ENCODE measurements at regions not wholly inside any gene's neighbourhood (a gene's known extent, or its start where the extent isn't known, plus 50 kb on each side); places are given as distances from the start of the nearest gene placed in this dataset.

DNA sequence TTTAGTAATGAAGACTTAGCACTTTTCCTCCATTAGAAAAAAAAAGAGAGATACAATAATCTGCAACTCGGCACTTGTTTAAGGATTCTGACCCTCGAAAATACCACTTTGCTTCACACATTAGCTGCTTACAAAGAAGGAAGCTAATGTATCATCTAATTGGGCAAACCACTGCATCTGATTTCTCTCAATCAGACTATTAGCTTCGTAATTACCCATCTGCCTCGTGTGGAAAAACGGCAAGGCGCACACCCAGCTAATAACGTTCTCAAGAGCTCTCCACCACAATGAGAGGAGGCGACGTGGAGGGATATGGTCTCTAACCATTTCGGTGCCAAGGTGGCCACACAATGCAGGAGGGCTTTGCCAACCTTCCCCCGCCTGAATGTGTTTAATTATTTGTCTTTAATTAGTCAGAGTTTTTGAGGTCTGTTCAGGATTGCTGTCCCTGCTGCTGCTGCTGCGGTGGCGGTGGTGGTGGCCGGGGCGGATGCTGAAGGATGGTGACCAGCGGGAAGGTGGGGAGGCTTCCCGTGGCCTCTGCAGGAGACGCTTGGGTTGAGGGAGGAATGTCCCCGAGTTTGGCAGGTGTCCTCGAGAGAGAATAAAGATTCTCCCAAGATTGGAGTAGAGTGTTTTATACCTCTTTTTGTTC lies 374.5 kb downstream of the RPS6KC1 start:
- Mint-ChIP-seq H3K27me3 (ENCODE audit: unreplicated experiment) (no peaks in the 10 kb centered on the region), H3K4me1 (ENCODE audit: unreplicated experiment) (no peaks in the 10 kb centered on the region), H3K4me3 (ENCODE audit: unreplicated experiment) (no peak overlapping the region), H3K27ac (ENCODE audit: unreplicated experiment) (no peak overlapping the region), H3K9me3 (ENCODE audit: unreplicated experiment) (no peaks in the 10 kb centered on the region), H3K36me3 (ENCODE audit: low read depth, unreplicated experiment) (no peaks in the 10 kb centered on the region)
- TF ChIP-seq, protein P1, sequence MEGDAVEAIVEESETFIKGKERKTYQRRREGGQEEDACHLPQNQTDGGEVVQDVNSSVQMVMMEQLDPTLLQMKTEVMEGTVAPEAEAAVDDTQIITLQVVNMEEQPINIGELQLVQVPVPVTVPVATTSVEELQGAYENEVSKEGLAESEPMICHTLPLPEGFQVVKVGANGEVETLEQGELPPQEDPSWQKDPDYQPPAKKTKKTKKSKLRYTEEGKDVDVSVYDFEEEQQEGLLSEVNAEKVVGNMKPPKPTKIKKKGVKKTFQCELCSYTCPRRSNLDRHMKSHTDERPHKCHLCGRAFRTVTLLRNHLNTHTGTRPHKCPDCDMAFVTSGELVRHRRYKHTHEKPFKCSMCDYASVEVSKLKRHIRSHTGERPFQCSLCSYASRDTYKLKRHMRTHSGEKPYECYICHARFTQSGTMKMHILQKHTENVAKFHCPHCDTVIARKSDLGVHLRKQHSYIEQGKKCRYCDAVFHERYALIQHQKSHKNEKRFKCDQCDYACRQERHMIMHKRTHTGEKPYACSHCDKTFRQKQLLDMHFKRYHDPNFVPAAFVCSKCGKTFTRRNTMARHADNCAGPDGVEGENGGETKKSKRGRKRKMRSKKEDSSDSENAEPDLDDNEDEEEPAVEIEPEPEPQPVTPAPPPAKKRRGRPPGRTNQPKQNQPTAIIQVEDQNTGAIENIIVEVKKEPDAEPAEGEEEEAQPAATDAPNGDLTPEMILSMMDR (IDR thresholded peaks at IDR 0.05; ENCODE audit: unreplicated experiment), result no peak
- DNase-seq (ENCODE audit: low spot score), result no peak

DNA sequence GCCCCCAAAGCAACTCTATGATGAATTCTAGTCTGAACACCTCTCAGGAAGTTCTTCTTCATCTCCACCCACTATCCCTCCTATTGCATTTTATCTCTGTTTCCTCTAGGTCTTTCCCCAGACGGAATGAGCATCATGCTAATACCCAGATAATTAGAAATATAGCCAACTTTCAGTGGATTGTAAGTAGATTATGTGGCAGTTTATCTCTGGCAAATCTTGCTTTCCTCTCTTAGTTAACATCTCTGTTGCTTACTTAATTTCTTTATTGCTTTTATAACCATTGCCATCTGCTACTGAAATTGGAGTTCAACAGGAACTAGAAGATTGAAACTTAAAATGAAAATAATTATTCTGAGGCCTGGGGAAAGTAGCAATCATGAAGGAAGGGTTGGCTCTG lies 378.6 kb downstream of the RPS6KC1 start:
- Mint-ChIP-seq H3K9me3 (ENCODE audit: unreplicated experiment) (no peaks in the 10 kb centered on the region), H3K36me3 (ENCODE audit: low read depth, unreplicated experiment) (no peaks in the 10 kb centered on the region), H3K27me3 (ENCODE audit: unreplicated experiment) (no peaks in the 10 kb centered on the region), H3K4me1 (ENCODE audit: unreplicated experiment) (peaks cover 3% of the 10 kb centered on the region), H3K27ac (ENCODE audit: unreplicated experiment) (no peak overlapping the region), H3K4me3 (ENCODE audit: unreplicated experiment) (no peak overlapping the region)
- TF ChIP-seq, protein P1 (IDR thresholded peaks at IDR 0.05; ENCODE audit: unreplicated experiment), result no peak
- no peak for DNase-seq (ENCODE audit: low spot score)

DNA sequence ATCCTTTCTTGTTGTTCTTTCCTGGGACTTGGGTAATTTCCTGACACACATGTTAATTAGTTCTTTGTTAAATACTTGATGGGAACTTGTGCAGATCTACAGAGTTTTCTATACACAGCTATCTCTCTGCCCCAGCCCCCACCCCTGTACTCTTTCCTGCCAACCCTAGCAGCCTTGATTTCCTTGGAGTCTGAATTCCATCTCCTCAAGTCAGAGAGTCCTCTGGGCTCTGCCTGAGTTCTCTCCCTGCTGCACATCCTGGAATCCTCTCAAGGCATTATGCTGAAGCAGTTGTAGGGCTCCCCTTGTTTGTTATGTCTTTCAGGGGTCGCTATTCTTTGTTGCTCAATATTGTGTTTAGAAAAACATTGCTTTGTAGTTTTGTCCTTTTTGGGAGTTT lies 384.7 kb downstream of the RPS6KC1 start:
- no peak for DNase-seq (ENCODE audit: low spot score)
- H3K36me3 Mint-ChIP-seq (ENCODE audit: low read depth, unreplicated experiment), result no peaks in the 10 kb centered on the region
- TF ChIP-seq, protein P1 (IDR thresholded peaks at IDR 0.05; ENCODE audit: unreplicated experiment), result no peak
- no peaks in the 10 kb centered on the region for H3K9me3 Mint-ChIP-seq (ENCODE audit: unreplicated experiment)
- H3K27ac Mint-ChIP-seq (ENCODE audit: unreplicated experiment), result no peak overlapping the region
- peaks cover 9% of the 10 kb centered on the region for H3K4me1 Mint-ChIP-seq (ENCODE audit: unreplicated experiment)
- H3K27me3 Mint-ChIP-seq (ENCODE audit: unreplicated experiment), result peaks cover 2% of the 10 kb centered on the region
- H3K4me3 Mint-ChIP-seq (ENCODE audit: unreplicated experiment), result no peak overlapping the region

DNA sequence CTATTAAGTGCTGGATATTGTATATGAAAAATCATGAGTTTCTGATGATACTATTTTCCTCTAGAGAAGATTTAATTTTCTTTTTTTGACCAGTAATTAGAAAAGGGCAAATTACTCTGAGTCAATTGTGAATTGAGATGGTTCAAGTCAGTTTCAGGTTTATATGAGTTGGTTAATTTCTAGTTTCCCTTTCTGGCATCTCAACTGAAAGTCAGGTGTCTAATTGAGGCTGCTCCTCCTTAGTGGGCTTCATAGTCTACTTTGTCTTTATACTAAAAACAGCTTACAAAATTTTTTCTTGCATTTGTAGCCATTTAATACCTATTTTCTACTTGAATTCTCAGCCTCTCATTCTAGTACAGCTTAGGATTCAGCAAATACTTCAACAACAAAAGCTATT lies 387.3 kb downstream of the RPS6KC1 start:
- Mint-ChIP-seq H3K4me3 (ENCODE audit: unreplicated experiment) (no peak overlapping the region), H3K36me3 (ENCODE audit: low read depth, unreplicated experiment) (no peaks in the 10 kb centered on the region)

DNA sequence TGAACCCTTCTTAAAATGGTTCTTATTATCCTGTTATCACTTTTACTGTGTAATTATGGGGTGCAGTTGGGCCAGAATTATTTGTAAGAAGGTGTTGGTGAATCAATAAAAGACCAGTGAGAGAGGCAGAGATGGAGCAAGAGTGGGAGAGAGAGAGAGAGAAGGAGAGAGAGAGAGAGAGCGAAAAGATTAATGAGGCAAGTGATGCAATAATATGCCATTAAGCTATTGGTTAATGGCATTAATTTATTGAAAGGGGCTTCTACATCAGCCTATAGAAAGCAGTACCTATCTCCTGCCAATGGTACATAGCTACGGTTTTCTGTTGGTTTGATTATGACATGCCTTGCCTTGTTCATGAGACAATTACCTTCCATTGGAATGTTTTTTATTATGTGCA lies 388.7 kb downstream of the RPS6KC1 start:
- H3K4me1 Mint-ChIP-seq (ENCODE audit: unreplicated experiment), result peaks cover 6% of the 10 kb centered on the region

More for the DNA sequence above, 387.3 kb downstream of the RPS6KC1 start:
- DNase-seq (ENCODE audit: low spot score), result no peak
- Mint-ChIP-seq H3K27me3 (ENCODE audit: unreplicated experiment) (peaks cover 2% of the 10 kb centered on the region), H3K9me3 (ENCODE audit: unreplicated experiment) (no peaks in the 10 kb centered on the region), H3K27ac (ENCODE audit: unreplicated experiment) (no peak overlapping the region), H3K4me1 (ENCODE audit: unreplicated experiment) (peaks cover 6% of the 10 kb centered on the region)
- TF ChIP-seq, protein P1 (IDR thresholded peaks at IDR 0.05; ENCODE audit: unreplicated experiment), result no peak

More for the DNA sequence above, 388.7 kb downstream of the RPS6KC1 start:
- H3K9me3 Mint-ChIP-seq (ENCODE audit: unreplicated experiment), result no peaks in the 10 kb centered on the region
- H3K27ac Mint-ChIP-seq (ENCODE audit: unreplicated experiment), result no peak overlapping the region
- H3K4me3 Mint-ChIP-seq (ENCODE audit: unreplicated experiment), result no peak overlapping the region
- H3K27me3 Mint-ChIP-seq (ENCODE audit: unreplicated experiment), result peaks cover 3% of the 10 kb centered on the region
- no peaks in the 10 kb centered on the region for H3K36me3 Mint-ChIP-seq (ENCODE audit: low read depth, unreplicated experiment)
- no peak for DNase-seq (ENCODE audit: low spot score)
- TF ChIP-seq, protein P1 (IDR thresholded peaks at IDR 0.05; ENCODE audit: unreplicated experiment), result no peak

Data from endothelial cell (in vitro differentiated cells).